Liver (tissue), 8 donors: ENCODE measurements at regions not wholly inside any gene's neighbourhood (a gene's known extent, or its start where the extent isn't known, plus 50 kb on each side); places are given as distances from the start of the nearest gene placed in this dataset.
"Not testable (repeated sequence)": the region's sequence is repeated elsewhere in the genome, so short reads cannot be mapped to it uniquely, and the experiment has no call there.

Experiments
- DNase-seq: peaks from one replicate; pipeline ENCODE4 v3.0.0-alpha.2; 2017; ENCODE audit warnings: low spot score
- H3K27ac ChIP-seq, 2 donors: one replicate each; pipeline ENCODE4 v1.7.0; 2013; ENCODE audit warnings: inconsistent platforms in 2 of 2, low read length in 2 of 2, control low read depth in 1 of 2, low read depth in 1 of 2, mild to moderate bottlenecking in 1 of 2
- H3K27me3 ChIP-seq, 4 donors: one replicate each; pipeline versions ENCODE4 v1.6.1 to v1.7.0; 2013; ENCODE audit warnings: low read length in 3 of 4, inconsistent platforms in 1 of 4, mild to moderate bottlenecking in 1 of 4, moderate library complexity in 1 of 4; ENCODE audit not compliant: control insufficient read depth in 4 of 4, insufficient read depth in 4 of 4
- H3K36me3 ChIP-seq, 4 donors: one replicate each; pipeline versions ENCODE4 v1.6.1 to v1.7.0; 2013; ENCODE audit warnings: low read length in 3 of 4, mild to moderate bottlenecking in 3 of 4, low read depth in 1 of 4, moderate library complexity in 1 of 4; ENCODE audit not compliant: control insufficient read depth in 4 of 4, insufficient read depth in 3 of 4
- H3K4me1 ChIP-seq, 4 donors: one replicate each; pipeline versions ENCODE4 v1.6.1 to v1.7.0; 2013; ENCODE audit warnings: low read length in 3 of 4, mild to moderate bottlenecking in 3 of 4, moderate library complexity in 1 of 4; ENCODE audit not compliant: control insufficient read depth in 4 of 4, insufficient read depth in 4 of 4
- H3K4me3 ChIP-seq, 3 donors: one replicate each; pipeline versions ENCODE4 v1.6.1 to v1.7.0; 2013; ENCODE audit warnings: low read length in 3 of 3, control low read depth in 1 of 3, low read depth in 1 of 3, mild to moderate bottlenecking in 1 of 3
- H3K9ac ChIP-seq, 2 donors: one replicate each; pipeline ENCODE4 v1.7.0; 2013; ENCODE audit warnings: low read length in 2 of 2, mild to moderate bottlenecking in 2 of 2, moderate library complexity in 2 of 2, control low read depth in 1 of 2, low read depth in 1 of 2
- H3K9me3 ChIP-seq, 4 donors: one replicate each; pipeline versions ENCODE4 v1.6.1 to v1.7.0; 2013; ENCODE audit warnings: low read length in 3 of 4; ENCODE audit not compliant: control insufficient read depth in 4 of 4
- ATF3 ChIP-seq: IDR thresholded peaks from 2 replicates; pipeline ENCODE4 v1.6.1; 2016; ENCODE audit warnings: antibody characterized with exemption
- CTCF ChIP-seq: fragments of 150-350 bp; IDR thresholded peaks from 2 replicates; pipeline ENCODE4 v1.5.1; 2017; ENCODE audit warnings: improper control_type of control experiment, low read depth, low read length; ENCODE audit not compliant: missing input control
- EGR1 ChIP-seq, 2 donors: IDR thresholded peaks; 2 replicates each; pipeline ENCODE4 v1.6.1; 2016 to 2018; ENCODE audit warnings: antibody characterized with exemption in 2 of 2, low read depth in 2 of 2
- FOXA2 ChIP-seq: IDR thresholded peaks from 2 replicates; pipeline ENCODE4 v1.6.1; 2016; ENCODE audit warnings: antibody characterized with exemption
- GABPA ChIP-seq, 2 donors: IDR thresholded peaks in 1 of 2; conservative IDR thresholded peaks in 1 of 2; 2 replicates each; pipeline ENCODE4 v1.6.1; 2016; ENCODE audit warnings: antibody characterized with exemption in 2 of 2, mild to moderate bottlenecking in 1 of 2, moderate library complexity in 1 of 2
- HNF4A ChIP-seq, 2 donors: conservative IDR thresholded peaks; 2 replicates each; pipeline ENCODE4 v1.6.1; 2016; ENCODE audit warnings: antibody characterized with exemption in 2 of 2, mild to moderate bottlenecking in 2 of 2
- HNF4G ChIP-seq: IDR thresholded peaks from 2 replicates; pipeline ENCODE4 v1.6.1; 2016; ENCODE audit warnings: antibody characterized with exemption
- JUND ChIP-seq, 2 donors: IDR thresholded peaks; 2 replicates each; pipeline ENCODE4 v1.6.1; 2016; ENCODE audit warnings: antibody characterized with exemption in 2 of 2
- MAX ChIP-seq: IDR thresholded peaks from 2 replicates; pipeline ENCODE4 v1.6.1; 2016; ENCODE audit warnings: antibody characterized with exemption
- NR2F2 ChIP-seq: IDR thresholded peaks from 2 replicates; pipeline ENCODE4 v1.6.1; 2016; ENCODE audit warnings: antibody characterized with exemption
- RAD21 ChIP-seq, 2 donors: IDR thresholded peaks; 2 replicates each; pipeline ENCODE4 v1.6.1; 2016; ENCODE audit warnings: antibody characterized with exemption in 2 of 2, mild to moderate bottlenecking in 2 of 2
- REST ChIP-seq: IDR thresholded peaks from 2 replicates; pipeline ENCODE4 v1.6.1; 2016; ENCODE audit warnings: antibody characterized with exemption, mild to moderate bottlenecking
- RXRA ChIP-seq, 2 donors: IDR thresholded peaks; 2 replicates each; pipeline ENCODE4 v1.6.1; 2017 to 2018; ENCODE audit warnings: antibody characterized with exemption in 2 of 2, mild to moderate bottlenecking in 1 of 2
- SP1 ChIP-seq: IDR thresholded peaks from 2 replicates; pipeline ENCODE4 v1.6.1; 2018; ENCODE audit warnings: antibody characterized with exemption, mild to moderate bottlenecking
- TAF1 ChIP-seq: conservative IDR thresholded peaks from 2 replicates; pipeline ENCODE4 v1.6.1; 2016; ENCODE audit warnings: antibody characterized with exemption, mild to moderate bottlenecking
- YY1 ChIP-seq: IDR thresholded peaks from 2 replicates; pipeline ENCODE4 v1.6.1; 2016; ENCODE audit warnings: antibody characterized with exemption, mild to moderate bottlenecking
- ZBTB33 ChIP-seq: IDR thresholded peaks from 2 replicates; pipeline ENCODE4 v1.6.1; 2016; ENCODE audit warnings: antibody characterized with exemption
- WGBS: extraction: QIAGEN DNeasy Blood & Tissue Kit; methylation state at CpG from one replicate; pipeline ENCODE4 v1.1.7; 2013; 5-methylcytosine and 5-hydroxymethylcytosine counted together
- donor health status: healthy.
- donor health status: healthy.
- donor health status: healthy.
- donor health status: healthy.
- donor health status: healthy.

GRCh38 chr6:134748484-134748883 lies 201.4 kb downstream of the ALDH8A1 start:
- Histone ChIP-seq H3K9ac (no peak overlapping the region), H3K27me3 (no peaks in the 10 kb centered on the region), H3K4me3 (no peak overlapping the region), H3K9me3 (no peaks in the 10 kb centered on the region), H3K27ac (no peak overlapping the region), H3K36me3 (no peaks in the 10 kb centered on the region), H3K4me1 (peaks cover 0 to 16% (median 3%) of the 10 kb centered on the region in 4 donors)
- 77% methylated on average over 3 of the region's 3 CpGs for WGBS
- no peak for DNase-seq
- TF ChIP-seq HNF4G = no peak
- TF ChIP-seq RXRA (IDR thresholded peaks at IDR 0.05) = no peak
- peak; percentile 65 for TF ChIP-seq NR2F2
- no peak for TF ChIP-seq ATF3
- no peak for TF ChIP-seq FOXA2
- TF ChIP-seq CTCF = no peak
- TF ChIP-seq SP1 = no peak
- no peak for TF ChIP-seq JUND (IDR thresholded peaks at IDR 0.05)

GRCh38 chr6:134747197-134747596 lies 202.7 kb downstream of the ALDH8A1 start:
- H3K27ac ChIP-seq, H3K27me3 ChIP-seq, H3K4me1 ChIP-seq, H3K9ac ChIP-seq, DNase-seq, H3K36me3 ChIP-seq, H3K9me3 ChIP-seq, H3K4me3 ChIP-seq: not testable (repeated sequence)
- 91% methylated on average over 2 of the region's 2 CpGs for WGBS

- WGBS = 67% methylated on average over 2 of the region's 2 CpGs
These were observed 203.8 kb downstream of the ALDH8A1 start for GRCh38 chr6:134746140-134746539.

More at GRCh38 chr6:134746140-134746539, 203.8 kb downstream of the ALDH8A1 start:
- no peak overlapping the region for H3K9ac ChIP-seq
- TF ChIP-seq REST (no peak), GABPA (IDR thresholded peaks at IDR 0.05 in 1 of 2, conservative IDR thresholded peaks at IDR 0.05 in 1 of 2) (no peak), RXRA (IDR thresholded peaks at IDR 0.05) (no peak), YY1 (no peak), HNF4A (conservative IDR thresholded peaks at IDR 0.05) (no peak), EGR1 (IDR thresholded peaks at IDR 0.05; ENCODE audit: low read depth in 2 of 2) (no peak), NR2F2 (no peak), RAD21 (IDR thresholded peaks at IDR 0.05) (no peak), HNF4G (no peak), SP1 (no peak), JUND (IDR thresholded peaks at IDR 0.05) (no peak), CTCF (no peak), TAF1 (no peak), ATF3 (no peak), FOXA2 (no peak), ZBTB33 (no peak), MAX (no peak)
- no peaks in the 10 kb centered on the region for H3K36me3 ChIP-seq
- no peaks in the 10 kb centered on the region for H3K27me3 ChIP-seq
- no peaks in the 10 kb centered on the region for H3K9me3 ChIP-seq
- H3K27ac ChIP-seq = no peak overlapping the region
- H3K4me3 ChIP-seq = no peak overlapping the region
- H3K4me1 ChIP-seq = peaks cover 0 to 7% (median 1%) of the 10 kb centered on the region in 4 donors
- DNase-seq = no peak
